HepG2 (cell line): ENCODE measurements at regions not wholly inside any gene's neighbourhood (a gene's known extent, or its start where the extent isn't known, plus 50 kb on each side); places are given as distances from the start of the nearest gene placed in this dataset.

ENCODE experiments used
- CTCF ChIP-seq: sonication (generic); formaldehyde crosslinking; IDR thresholded peaks from 2 replicates; pipeline ENCODE4 v1.5.0; 2020; ENCODE audit warnings: mild to moderate bottlenecking, missing genetic modification reagents, moderate library complexity
- POLR2A ChIP-seq, 2 experiments: IDR thresholded peaks; 2 replicates each; pipeline ENCODE4 v1.6.1; 2011; ENCODE audit warnings: low read depth in 2 of 2, low read length in 2 of 2, mild to moderate bottlenecking in 1 of 2, moderate library complexity in 1 of 2; ENCODE audit not compliant: insufficient read depth in 1 of 2
- TBP ChIP-seq: sonication (generic); formaldehyde crosslinking; IDR thresholded peaks from 2 replicates; pipeline ENCODE4 v1.5.0; 2020; ENCODE audit warnings: missing genetic modification reagents
- ZNF24 ChIP-seq: fragments of 450-650 bp; IDR thresholded peaks from 2 replicates; pipeline ENCODE4 v1.6.1; 2017; ENCODE audit warnings: antibody characterized with exemption, mild to moderate bottlenecking
- ZNF253 ChIP-seq: sonication (generic); formaldehyde crosslinking; IDR thresholded peaks from 2 replicates; pipeline ENCODE4 v1.8.0; 2022; ENCODE audit warnings: mild to moderate bottlenecking, missing genetic modification reagents, borderline replicate concordance
- ZNF3 ChIP-seq: IDR thresholded peaks from 2 replicates; pipeline ENCODE4 v1.7.0; 2017; ENCODE audit warnings: inconsistent platforms
- ZNF446 ChIP-seq: sonication (generic); formaldehyde crosslinking; IDR thresholded peaks from 2 replicates; pipeline ENCODE4 v1.5.0; 2020; ENCODE audit warnings: mild to moderate bottlenecking, missing genetic modification reagents

- TF ChIP-seq CTCF, result no peak
- TF ChIP-seq ZNF3 (CRISPR knock-in tag), result no peak
- TF ChIP-seq ZNF24, result no peak
- TF ChIP-seq POLR2A (IDR thresholded peaks at IDR 0.05; ENCODE audit: insufficient read depth in 1 of 2, low read depth in 2 of 2, low read length in 2 of 2), result no peak
- TF ChIP-seq ZNF253 (CRISPR knock-in tag), result no peak
- no peak for TF ChIP-seq TBP (CRISPR knock-in tag)
- TF ChIP-seq ZNF446 (CRISPR knock-in tag), result no peak
Measured at GRCh38 chr3:106862067-106862466, 515.2 kb upstream of the CCDC54 start.
